ENCODE measurements at regions not wholly inside any gene's neighbourhood (a gene's known extent, or its start where the extent isn't known, plus 50 kb on each side); places are given as distances from the start of the nearest gene placed in this dataset.

DNA sequence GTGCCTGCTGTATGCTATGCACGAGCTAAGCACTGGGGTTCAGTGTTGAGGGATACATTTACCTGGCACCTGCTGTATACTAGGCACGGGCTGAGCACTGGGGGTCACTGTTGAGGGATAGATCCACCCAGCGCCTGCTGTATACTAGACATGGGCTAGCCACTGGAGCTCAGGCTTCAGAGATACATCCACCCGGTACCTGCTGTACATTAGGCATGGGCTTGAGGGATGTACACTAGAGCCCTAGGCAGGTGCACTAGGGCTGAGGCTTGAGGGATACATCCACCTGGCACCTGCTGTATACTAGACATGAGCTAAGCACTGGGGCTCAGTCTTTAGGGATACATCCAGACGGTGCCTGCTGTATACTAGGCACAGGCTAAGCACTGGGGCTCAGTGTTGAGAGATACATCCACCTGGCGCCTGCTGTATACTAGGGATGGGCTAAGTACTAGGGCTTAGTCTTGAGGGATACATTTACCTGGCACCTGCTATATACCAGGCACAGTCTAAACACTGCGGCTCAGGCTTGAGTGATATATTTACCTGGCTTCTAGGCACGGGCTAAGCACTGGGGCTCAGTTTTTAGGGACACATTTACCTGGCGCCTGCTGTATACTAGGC, 92.7 kb downstream of the ADRA2C start:
- DNase-seq (ENCODE audit: low read depth) = no peak
- no peak overlapping the region for H3K4me3 ChIP-seq (ENCODE audit: low read depth, low read length)
- TF ChIP-seq, protein P1, sequence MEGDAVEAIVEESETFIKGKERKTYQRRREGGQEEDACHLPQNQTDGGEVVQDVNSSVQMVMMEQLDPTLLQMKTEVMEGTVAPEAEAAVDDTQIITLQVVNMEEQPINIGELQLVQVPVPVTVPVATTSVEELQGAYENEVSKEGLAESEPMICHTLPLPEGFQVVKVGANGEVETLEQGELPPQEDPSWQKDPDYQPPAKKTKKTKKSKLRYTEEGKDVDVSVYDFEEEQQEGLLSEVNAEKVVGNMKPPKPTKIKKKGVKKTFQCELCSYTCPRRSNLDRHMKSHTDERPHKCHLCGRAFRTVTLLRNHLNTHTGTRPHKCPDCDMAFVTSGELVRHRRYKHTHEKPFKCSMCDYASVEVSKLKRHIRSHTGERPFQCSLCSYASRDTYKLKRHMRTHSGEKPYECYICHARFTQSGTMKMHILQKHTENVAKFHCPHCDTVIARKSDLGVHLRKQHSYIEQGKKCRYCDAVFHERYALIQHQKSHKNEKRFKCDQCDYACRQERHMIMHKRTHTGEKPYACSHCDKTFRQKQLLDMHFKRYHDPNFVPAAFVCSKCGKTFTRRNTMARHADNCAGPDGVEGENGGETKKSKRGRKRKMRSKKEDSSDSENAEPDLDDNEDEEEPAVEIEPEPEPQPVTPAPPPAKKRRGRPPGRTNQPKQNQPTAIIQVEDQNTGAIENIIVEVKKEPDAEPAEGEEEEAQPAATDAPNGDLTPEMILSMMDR (IDR thresholded peaks at IDR 0.05; ENCODE audit: insufficient read depth, low read depth, low read length) = no peak

DNA sequence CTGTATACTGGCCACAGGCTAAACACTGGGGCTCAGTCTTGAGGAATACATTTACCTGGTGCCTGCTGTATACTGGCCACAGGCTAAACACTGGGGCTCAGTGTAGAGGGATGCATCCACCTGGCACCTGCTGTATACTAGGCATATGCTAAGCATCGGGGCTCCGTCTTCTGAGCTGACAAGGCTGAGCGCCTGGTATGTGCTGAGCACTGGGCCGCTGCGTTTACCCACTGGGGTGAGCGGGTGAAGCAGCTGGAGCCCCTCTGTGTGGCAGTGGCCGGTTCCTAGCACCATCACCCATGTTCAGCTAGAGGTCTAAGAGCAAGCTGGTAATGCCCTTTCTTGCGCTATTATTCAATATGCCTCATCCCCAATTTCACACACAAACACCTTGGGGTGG, 93.4 kb downstream of the ADRA2C start:
- TF ChIP-seq, protein P1 (IDR thresholded peaks at IDR 0.05; ENCODE audit: insufficient read depth, low read depth, low read length) = no peak
- no peak overlapping the region for H3K4me3 ChIP-seq (ENCODE audit: low read depth, low read length)
- no peak for DNase-seq (ENCODE audit: low read depth)

DNA sequence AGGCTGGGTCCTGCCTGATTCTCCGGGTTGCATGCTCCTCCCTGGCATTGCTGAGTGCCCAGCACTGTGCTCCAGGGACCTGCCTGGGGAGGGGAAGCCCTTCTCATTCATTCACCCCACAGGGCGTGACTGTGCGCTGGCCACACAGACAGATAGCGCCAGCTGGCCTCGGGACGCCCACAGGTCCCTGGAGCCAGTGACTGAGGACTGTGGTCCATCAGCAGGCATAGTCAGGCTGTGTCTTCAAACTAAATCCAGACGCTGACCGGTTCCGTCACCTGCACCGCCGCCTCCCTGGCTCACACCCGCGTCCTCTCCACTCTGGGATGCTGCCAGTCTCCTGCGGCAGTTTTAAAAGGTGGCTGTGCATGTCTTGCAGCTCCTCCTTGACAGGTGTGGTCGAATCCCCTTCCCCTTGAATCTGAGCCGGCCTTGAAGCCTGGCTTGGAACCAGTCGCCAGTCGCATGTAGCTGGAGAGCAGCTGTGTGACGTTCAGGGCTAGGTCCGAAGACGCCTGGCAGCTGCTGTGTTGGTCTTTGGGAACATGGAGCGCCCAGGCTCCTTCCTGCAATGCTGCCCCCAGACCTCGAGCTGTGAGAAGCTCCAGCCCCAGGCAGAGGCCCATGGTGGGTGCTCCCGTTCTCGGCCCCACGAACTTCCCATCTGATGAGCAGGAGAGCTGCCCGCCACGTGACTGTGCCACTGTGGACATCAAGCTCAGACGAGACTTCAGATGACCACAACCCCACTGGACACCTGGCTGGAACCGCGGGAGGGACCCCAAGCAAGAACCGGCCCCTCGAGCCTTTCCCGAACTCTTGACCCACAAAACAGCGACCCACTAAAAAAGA, 94.1 kb downstream of the ADRA2C start:
- TF ChIP-seq, protein P1 (IDR thresholded peaks at IDR 0.05; ENCODE audit: insufficient read depth, low read depth, low read length) = no peak
- H3K4me3 ChIP-seq (ENCODE audit: low read depth, low read length) = no peak overlapping the region
- no peak for DNase-seq (ENCODE audit: low read depth)

DNA sequence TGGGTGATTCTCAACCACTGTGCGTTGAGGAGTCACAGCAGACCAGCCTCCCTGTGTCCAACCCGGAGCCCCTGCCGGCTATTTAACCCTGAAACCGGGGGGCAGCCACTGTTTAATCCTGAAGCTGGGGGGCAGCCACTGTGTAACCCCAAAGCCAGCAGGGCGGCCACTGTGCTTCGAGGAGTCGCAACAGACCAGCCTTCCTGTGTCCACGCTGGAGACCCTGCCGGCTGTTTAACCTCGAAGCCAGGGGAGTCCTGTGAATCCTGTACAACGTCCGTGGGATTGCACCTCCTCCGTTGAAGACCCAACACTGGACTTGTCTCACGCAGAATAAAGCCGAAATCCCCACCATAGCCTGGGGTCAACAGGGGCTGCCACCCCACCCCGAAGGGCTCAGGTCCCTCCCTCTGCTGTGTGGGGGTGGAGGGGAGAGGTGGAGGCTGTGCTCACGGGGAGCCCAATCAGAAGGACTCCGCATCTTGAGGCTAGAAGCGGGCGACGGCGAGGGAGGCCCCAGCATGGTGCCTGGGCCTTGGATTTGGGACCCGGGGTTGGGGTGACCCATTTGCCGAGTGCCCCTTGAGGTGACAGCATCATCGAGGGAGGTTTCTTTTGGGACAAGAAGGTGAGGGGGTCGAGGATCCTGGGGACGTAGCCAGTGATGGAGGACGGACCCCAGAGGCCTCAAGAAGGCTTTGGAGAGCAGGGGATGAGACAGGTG, 94.9 kb downstream of the ADRA2C start:
- no peak for DNase-seq (ENCODE audit: low read depth)
- TF ChIP-seq, protein P1 (IDR thresholded peaks at IDR 0.05; ENCODE audit: insufficient read depth, low read depth, low read length) = no peak
- no peak overlapping the region for H3K4me3 ChIP-seq (ENCODE audit: low read depth, low read length)

DNA sequence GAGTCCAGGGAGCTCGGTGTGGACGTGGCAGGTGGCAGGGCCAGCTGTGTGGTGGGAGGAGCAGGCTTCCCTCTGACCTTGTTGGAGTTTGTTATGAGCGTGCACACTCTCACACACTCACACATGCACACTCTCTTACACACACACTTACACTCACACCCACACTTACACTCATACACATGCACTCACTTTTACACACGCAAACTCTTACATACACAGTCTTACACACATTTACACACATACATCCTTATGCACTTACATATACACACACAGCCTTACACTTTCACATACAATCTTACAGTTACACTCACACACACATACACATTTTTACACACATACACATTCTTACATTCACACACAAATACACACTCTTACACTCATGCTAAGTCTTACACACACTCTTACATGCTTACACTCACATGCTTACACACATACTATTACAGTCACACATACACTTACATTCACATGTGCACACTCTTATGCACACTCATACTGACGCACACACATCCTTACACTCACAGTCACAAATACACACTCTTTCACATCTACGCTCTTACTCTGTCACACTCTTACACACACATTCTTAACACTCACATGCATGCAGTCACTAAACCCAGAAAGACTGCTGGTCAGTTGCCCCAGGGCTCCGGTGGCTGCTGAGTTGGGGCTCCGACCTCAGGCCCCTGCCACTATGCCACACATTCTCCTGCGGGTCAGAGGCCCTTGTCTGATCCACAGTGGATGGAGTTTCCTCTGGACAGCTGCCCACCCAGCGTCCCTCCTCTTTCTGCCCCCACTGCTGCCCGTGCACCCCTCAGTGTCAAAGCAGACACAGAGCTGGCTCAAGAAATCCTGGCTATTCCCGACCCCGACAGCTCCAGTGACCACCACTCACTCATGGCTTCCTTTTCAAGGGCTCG, 95.8 kb downstream of the ADRA2C start:
- TF ChIP-seq, protein P1 (IDR thresholded peaks at IDR 0.05; ENCODE audit: insufficient read depth, low read depth, low read length) = no peak
- H3K4me3 ChIP-seq (ENCODE audit: low read depth, low read length) = no peak overlapping the region
- no peak for DNase-seq (ENCODE audit: low read depth)

Measured in fibroblast of villous mesenchyme (primary cell).